Naive B cell (primary cell): ENCODE measurements at regions not wholly inside any gene's neighbourhood (a gene's known extent, or its start where the extent isn't known, plus 50 kb on each side); places are given as distances from the start of the nearest gene placed in this dataset.

Experiments used
- ATAC-seq, 2 donors: fragments of 150-1000 bp; cut with Tn5 transposase; 2 replicates each; pipeline ENCODE4 v1.10.0; 2021; ENCODE audit warnings: low read depth in 2 of 2, mild to moderate bottlenecking in 2 of 2, moderate library complexity in 2 of 2
- DNase-seq: peaks from one replicate; pipeline ENCODE4 v3.0.0; 2022
- H3K27ac Mint-ChIP-seq, 6 donors: one replicate each; pipeline ENCODE4 v1.8.0; 2020 to 2022; ENCODE audit warnings: mild to moderate bottlenecking in 6 of 6, mixed read lengths in 6 of 6, moderate library complexity in 5 of 6, inconsistent platforms in 2 of 6
- H3K27me3 Mint-ChIP-seq, 3 donors: one replicate each; pipeline ENCODE4 v1.8.0; 2021 to 2022; ENCODE audit warnings: mixed read lengths in 3 of 3, mild to moderate bottlenecking in 1 of 3
- H3K36me3 Mint-ChIP-seq, 2 donors: one replicate each; pipeline ENCODE4 v1.8.0; 2020 to 2022; ENCODE audit warnings: mixed read lengths in 2 of 2, inconsistent platforms in 1 of 2, mild to moderate bottlenecking in 1 of 2
- H3K4me1 Mint-ChIP-seq, 3 donors: one replicate each; pipeline ENCODE4 v1.8.0; 2020 to 2022; ENCODE audit warnings: mixed read lengths in 3 of 3, inconsistent platforms in 1 of 3, mild to moderate bottlenecking in 1 of 3, moderate library complexity in 1 of 3
- H3K4me3 Mint-ChIP-seq, 8 donors: one replicate each; pipeline ENCODE4 v1.8.0; 2020 to 2022; ENCODE audit warnings: mild to moderate bottlenecking in 8 of 8, mixed read lengths in 8 of 8, moderate library complexity in 8 of 8, inconsistent platforms in 2 of 8
- H3K9me3 Mint-ChIP-seq, 7 donors: one replicate each; pipeline ENCODE4 v1.8.0; 2020 to 2022; ENCODE audit warnings: mixed read lengths in 7 of 7, mild to moderate bottlenecking in 5 of 7, inconsistent platforms in 2 of 7, moderate library complexity in 1 of 7

- Mint-ChIP-seq H3K4me3 (no peak overlapping the region), H3K27me3 (no peaks in the 10 kb centered on the region), H3K27ac (no peak overlapping the region), H3K36me3 (no peaks in the 10 kb centered on the region), H3K4me1 (no peaks in the 10 kb centered on the region), H3K9me3 (peaks cover 0 to 3% (median 0%) of the 10 kb centered on the region in 7 donors)
- ATAC-seq (no peak), DNase-seq (no peak)
These were observed 515.9 kb downstream of the GBE1 start for GRCh38 chr3:81245501-81245900.

- no peak overlapping the region for H3K4me3 Mint-ChIP-seq
- H3K36me3 Mint-ChIP-seq: no peaks in the 10 kb centered on the region
- DNase-seq: no peak
- no peaks in the 10 kb centered on the region for H3K4me1 Mint-ChIP-seq
- ATAC-seq: no peak
- no peak overlapping the region for H3K27ac Mint-ChIP-seq
- peaks cover 0 to 3% (median 0%) of the 10 kb centered on the region in 7 donors for H3K9me3 Mint-ChIP-seq
- no peaks in the 10 kb centered on the region for H3K27me3 Mint-ChIP-seq
These were observed 516.4 kb downstream of the GBE1 start for GRCh38 chr3:81245043-81245442.

- Mint-ChIP-seq H3K4me3 (no peak overlapping the region), H3K4me1 (no peaks in the 10 kb centered on the region), H3K9me3 (peaks cover 0 to 3% (median 0%) of the 10 kb centered on the region in 7 donors), H3K27ac (no peak overlapping the region), H3K27me3 (no peaks in the 10 kb centered on the region), H3K36me3 (no peaks in the 10 kb centered on the region)
- no peak for DNase-seq
- no peak for ATAC-seq
These were observed 517.2 kb downstream of the GBE1 start for GRCh38 chr3:81244231-81244630.

- Mint-ChIP-seq H3K4me3 (no peak overlapping the region), H3K36me3 (no peaks in the 10 kb centered on the region), H3K27me3 (no peaks in the 10 kb centered on the region), H3K27ac (no peak overlapping the region), H3K4me1 (no peaks in the 10 kb centered on the region), H3K9me3 (peaks cover 0 to 3% (median 0%) of the 10 kb centered on the region in 7 donors)
- DNase-seq: no peak
- no peak for ATAC-seq
These were observed 518.6 kb downstream of the GBE1 start for GRCh38 chr3:81242871-81243270.

- no peak overlapping the region for H3K27ac Mint-ChIP-seq
- peaks cover 0 to 4% (median 0%) of the 10 kb centered on the region in 7 donors for H3K9me3 Mint-ChIP-seq
- no peaks in the 10 kb centered on the region for H3K27me3 Mint-ChIP-seq
- ATAC-seq (no peak), DNase-seq (no peak)
- H3K36me3 Mint-ChIP-seq: no peaks in the 10 kb centered on the region
- H3K4me3 Mint-ChIP-seq: no peak overlapping the region
- no peaks in the 10 kb centered on the region for H3K4me1 Mint-ChIP-seq
These were observed 524.3 kb downstream of the GBE1 start for GRCh38 chr3:81237181-81237580.

- H3K36me3 Mint-ChIP-seq: no peaks in the 10 kb centered on the region
- H3K4me3 Mint-ChIP-seq: no peak overlapping the region
- no peaks in the 10 kb centered on the region for H3K4me1 Mint-ChIP-seq
- H3K27me3 Mint-ChIP-seq: no peaks in the 10 kb centered on the region
- no peak for ATAC-seq
- DNase-seq: no peak
- peaks cover 0 to 1% (median 0%) of the 10 kb centered on the region in 7 donors for H3K9me3 Mint-ChIP-seq
- no peak overlapping the region for H3K27ac Mint-ChIP-seq
These were observed 543.4 kb downstream of the GBE1 start for GRCh38 chr3:81218023-81218422.

- no peak overlapping the region for H3K27ac Mint-ChIP-seq
- no peak for ATAC-seq
- H3K36me3 Mint-ChIP-seq: no peaks in the 10 kb centered on the region
- no peak for DNase-seq
- H3K9me3 Mint-ChIP-seq: peaks cover 0 to 1% (median 0%) of the 10 kb centered on the region in 7 donors
- no peaks in the 10 kb centered on the region for H3K27me3 Mint-ChIP-seq
- H3K4me1 Mint-ChIP-seq: no peaks in the 10 kb centered on the region
- no peak overlapping the region for H3K4me3 Mint-ChIP-seq
These were observed 544.3 kb downstream of the GBE1 start for GRCh38 chr3:81217101-81217500.

- Mint-ChIP-seq H3K36me3 (no peaks in the 10 kb centered on the region), H3K27ac (no peak overlapping the region), H3K4me3 (no peak overlapping the region), H3K9me3 (peaks cover 0 to 1% (median 0%) of the 10 kb centered on the region in 7 donors), H3K27me3 (no peaks in the 10 kb centered on the region), H3K4me1 (no peaks in the 10 kb centered on the region)
- DNase-seq (no peak), ATAC-seq (no peak)
These were observed 545.3 kb downstream of the GBE1 start for GRCh38 chr3:81216192-81216591.

GRCh38 chr3:81214631-81215030 lies 546.8 kb downstream of the GBE1 start:
- H3K4me1 Mint-ChIP-seq: no peaks in the 10 kb centered on the region
- H3K27me3 Mint-ChIP-seq: no peaks in the 10 kb centered on the region

GRCh38 chr3:81199587-81199986 lies 561.9 kb downstream of the GBE1 start:
- DNase-seq (no peak), ATAC-seq (no peak)
- Mint-ChIP-seq H3K9me3 (peaks cover 0 to 6% (median 0%) of the 10 kb centered on the region in 7 donors), H3K27me3 (no peaks in the 10 kb centered on the region), H3K36me3 (no peaks in the 10 kb centered on the region), H3K4me3 (no peak overlapping the region), H3K4me1 (no peaks in the 10 kb centered on the region), H3K27ac (no peak overlapping the region)

More at GRCh38 chr3:81214631-81215030, 546.8 kb downstream of the GBE1 start:
- ATAC-seq (no peak), DNase-seq (no peak)
- Mint-ChIP-seq H3K4me3 (no peak overlapping the region), H3K27ac (no peak overlapping the region), H3K9me3 (peaks cover 0 to 1% (median 0%) of the 10 kb centered on the region in 7 donors), H3K36me3 (no peaks in the 10 kb centered on the region)

- H3K4me1 Mint-ChIP-seq: no peaks in the 10 kb centered on the region
- no peak overlapping the region for H3K4me3 Mint-ChIP-seq
- no peaks in the 10 kb centered on the region for H3K36me3 Mint-ChIP-seq
- peak overlapping the region in 1 of 6 donors; percentile 21 for H3K27ac Mint-ChIP-seq
- ATAC-seq (no peak), DNase-seq (no peak)
- H3K9me3 Mint-ChIP-seq: peaks cover 0 to 4% (median 0%) of the 10 kb centered on the region in 7 donors
- H3K27me3 Mint-ChIP-seq: no peaks in the 10 kb centered on the region
These were observed 562.7 kb downstream of the GBE1 start for GRCh38 chr3:81198756-81199155.

- Mint-ChIP-seq H3K9me3 (peaks cover 0 to 4% (median 0%) of the 10 kb centered on the region in 7 donors), H3K27ac (no peak overlapping the region), H3K4me1 (no peaks in the 10 kb centered on the region), H3K27me3 (no peaks in the 10 kb centered on the region), H3K36me3 (no peaks in the 10 kb centered on the region), H3K4me3 (no peak overlapping the region)
- no peak for ATAC-seq
- no peak for DNase-seq
These were observed 563.2 kb downstream of the GBE1 start for GRCh38 chr3:81198216-81198615.

GRCh38 chr3:81197386-81197785 lies 564.1 kb downstream of the GBE1 start:
- H3K27me3 Mint-ChIP-seq: no peaks in the 10 kb centered on the region
- no peaks in the 10 kb centered on the region for H3K4me1 Mint-ChIP-seq
- no peak overlapping the region for H3K27ac Mint-ChIP-seq
- DNase-seq: no peak
- no peaks in the 10 kb centered on the region for H3K36me3 Mint-ChIP-seq
- no peak for ATAC-seq
- H3K4me3 Mint-ChIP-seq: no peak overlapping the region
- peaks cover 0 to 3% (median 0%) of the 10 kb centered on the region in 7 donors for H3K9me3 Mint-ChIP-seq

- DNase-seq (no peak), ATAC-seq (no peak)
- no peak overlapping the region for H3K4me3 Mint-ChIP-seq
- H3K36me3 Mint-ChIP-seq: no peaks in the 10 kb centered on the region
- H3K4me1 Mint-ChIP-seq: no peaks in the 10 kb centered on the region
- H3K27me3 Mint-ChIP-seq: no peaks in the 10 kb centered on the region
- peaks cover 0 to 3% (median 0%) of the 10 kb centered on the region in 7 donors for H3K9me3 Mint-ChIP-seq
- no peak overlapping the region for H3K27ac Mint-ChIP-seq
These were observed 566.0 kb downstream of the GBE1 start for GRCh38 chr3:81195478-81195877.

- no peaks in the 10 kb centered on the region for H3K4me1 Mint-ChIP-seq
- no peak overlapping the region for H3K4me3 Mint-ChIP-seq
- ATAC-seq: no peak
- no peak for DNase-seq
- H3K9me3 Mint-ChIP-seq: peaks cover 5 to 15% (median 11%) of the 10 kb centered on the region in 7 donors
- H3K27me3 Mint-ChIP-seq: no peaks in the 10 kb centered on the region
- no peak overlapping the region for H3K27ac Mint-ChIP-seq
- no peaks in the 10 kb centered on the region for H3K36me3 Mint-ChIP-seq
These were observed 575.0 kb downstream of the GBE1 start for GRCh38 chr3:81186412-81186811.
